H9 (cell line): ENCODE measurements at regions not wholly inside any gene's neighbourhood (a gene's known extent, or its start where the extent isn't known, plus 50 kb on each side); places are given as distances from the start of the nearest gene placed in this dataset.

Source experiments
- DNase-seq: peaks from one replicate; pipeline ENCODE4 v3.0.0-alpha.2; 2017
- H2AFZ ChIP-seq: one replicate; pipeline ENCODE4 v1.6.1; 2013; ENCODE audit warnings: mild to moderate bottlenecking, low read length, control low read depth, moderate library complexity
- H2AK5ac ChIP-seq: 2 replicates; pipeline ENCODE4 v1.6.1; 2013; ENCODE audit warnings: low read length, control low read depth, mixed read lengths; ENCODE audit not compliant: insufficient read length
- H2BK120ac ChIP-seq: one replicate; pipeline ENCODE4 v1.6.1; 2013; ENCODE audit warnings: low read depth, mild to moderate bottlenecking, low read length, control low read depth, inconsistent platforms; ENCODE audit not compliant: poor library complexity, severe bottlenecking
- H2BK12ac ChIP-seq: 2 replicates; pipeline ENCODE4 v1.6.1; 2013; ENCODE audit warnings: low read length, control low read depth, mixed read lengths, low read depth; ENCODE audit not compliant: insufficient read length
- H2BK15ac ChIP-seq: 2 replicates; pipeline ENCODE4 v1.6.1; 2013; ENCODE audit warnings: low read depth, low read length, control low read depth
- H2BK20ac ChIP-seq: one replicate; pipeline ENCODE4 v1.6.1; 2013; ENCODE audit warnings: low read depth, mild to moderate bottlenecking, low read length, control low read depth, inconsistent platforms; ENCODE audit not compliant: poor library complexity, severe bottlenecking
- H2BK5ac ChIP-seq: 2 replicates; pipeline ENCODE4 v1.6.1; 2013; ENCODE audit warnings: low read length, control low read depth, mixed read lengths; ENCODE audit not compliant: insufficient read length
- H3K14ac ChIP-seq: 2 replicates; pipeline ENCODE4 v1.6.1; 2013; ENCODE audit warnings: low read length, control low read depth; ENCODE audit not compliant: insufficient read depth
- H3K18ac ChIP-seq: 2 replicates; pipeline ENCODE4 v1.6.1; 2013; ENCODE audit warnings: low read depth, mild to moderate bottlenecking, mixed read lengths, low read length, control low read depth; ENCODE audit not compliant: insufficient read length
- H3K23ac ChIP-seq: 2 replicates; pipeline ENCODE4 v1.6.1; 2013; ENCODE audit warnings: low read length, control low read depth, mixed read lengths, low read depth; ENCODE audit not compliant: insufficient read length
- H3K23me2 ChIP-seq: 2 replicates; pipeline ENCODE4 v1.6.1; 2013; ENCODE audit warnings: low read depth, mild to moderate bottlenecking, mixed read lengths, low read length, control low read depth; ENCODE audit not compliant: insufficient read length, poor library complexity, severe bottlenecking
- H3K27ac ChIP-seq: 2 replicates; pipeline ENCODE4 v1.5.1; 2013; ENCODE audit warnings: low read length, control low read depth, mixed read lengths, low read depth; ENCODE audit not compliant: insufficient read length
- H3K27me3 ChIP-seq: 2 replicates; pipeline ENCODE4 v1.6.1; 2013; ENCODE audit warnings: low read length, control low read depth, inconsistent platforms; ENCODE audit not compliant: insufficient read depth
- H3K4ac ChIP-seq: 2 replicates; pipeline ENCODE4 v1.6.1; 2013; ENCODE audit warnings: low read depth, mild to moderate bottlenecking, control low read depth, inconsistent platforms, low read length, moderate library complexity
- H3K4me1 ChIP-seq: 2 replicates; pipeline ENCODE4 v1.6.1; 2013; ENCODE audit warnings: low read length, control low read depth, inconsistent platforms; ENCODE audit not compliant: insufficient read depth
- H3K4me2 ChIP-seq: 2 replicates; pipeline ENCODE4 v1.6.1; 2013; ENCODE audit warnings: low read length, control low read depth, mixed read lengths; ENCODE audit not compliant: insufficient read length, insufficient read depth
- H3K56ac ChIP-seq: 2 replicates; pipeline ENCODE4 v1.6.1; 2013; ENCODE audit warnings: low read depth, mild to moderate bottlenecking, mixed read lengths, low read length, control low read depth; ENCODE audit not compliant: insufficient read length
- H3K79me1 ChIP-seq: 2 replicates; pipeline ENCODE4 v1.6.1; 2013; ENCODE audit warnings: low read depth, mild to moderate bottlenecking, moderate library complexity, low read length, control low read depth, inconsistent platforms; ENCODE audit not compliant: insufficient read depth, poor library complexity, severe bottlenecking
- H3K79me2 ChIP-seq: 2 replicates; pipeline ENCODE4 v1.6.1; 2013; ENCODE audit warnings: low read length, control low read depth, inconsistent platforms; ENCODE audit not compliant: insufficient read depth
- H3K9ac ChIP-seq: 2 replicates; pipeline ENCODE4 v1.6.1; 2013; ENCODE audit warnings: low read length, control low read depth, mixed read lengths; ENCODE audit not compliant: insufficient read length; ENCODE audit errors: extremely low read depth
- H3K9me3 ChIP-seq: one replicate; pipeline ENCODE4 v1.6.1; 2013; ENCODE audit warnings: low read depth, low read length, inconsistent platforms; ENCODE audit not compliant: control insufficient read depth
- H3T11ph ChIP-seq: one replicate; pipeline ENCODE4 v1.6.1; 2013; ENCODE audit warnings: mild to moderate bottlenecking, low read length, control low read depth, inconsistent platforms
- H4K20me1 ChIP-seq: one replicate; pipeline ENCODE4 v1.6.1; 2013; ENCODE audit not compliant: control insufficient read depth, insufficient read length, insufficient read depth
- H4K5ac ChIP-seq: 2 replicates; pipeline ENCODE4 v1.6.1; 2013; ENCODE audit warnings: low read depth, mild to moderate bottlenecking, mixed read lengths, low read length, control low read depth; ENCODE audit not compliant: insufficient read length
- H4K8ac ChIP-seq: replicated peaks from 2 replicates; pipeline ENCODE4 v1.6.1; 2013; ENCODE audit warnings: low read length, control low read depth, mixed read lengths, low read depth; ENCODE audit not compliant: insufficient read length
- H4K91ac ChIP-seq: 2 replicates; pipeline ENCODE4 v1.6.1; 2013; ENCODE audit warnings: low read depth, mild to moderate bottlenecking, moderate library complexity, mixed read lengths, low read length, control low read depth; ENCODE audit not compliant: insufficient read length
- H3K27ac Mint-ChIP-seq, 3 experiments: 2 replicates in 2 of 3; 3 replicates in 1 of 3; pipeline ENCODE4 v1.8.0; 2020 to 2021; ENCODE audit warnings: mixed read lengths in 3 of 3, mild to moderate bottlenecking in 1 of 3, moderate library complexity in 1 of 3
- H3K27me3 Mint-ChIP-seq: 2 replicates; pipeline ENCODE4 v1.8.0; 2021; ENCODE audit warnings: low read depth, mild to moderate bottlenecking, moderate library complexity, mixed read lengths
- H3K36me3 Mint-ChIP-seq, 3 experiments: 2 replicates in 2 of 3; 3 replicates in 1 of 3; pipeline ENCODE4 v1.8.0; 2020 to 2021; ENCODE audit warnings: low read depth in 3 of 3, mixed read lengths in 3 of 3; ENCODE audit not compliant: insufficient read depth in 1 of 3
- H3K4me1 Mint-ChIP-seq, 2 experiments: 2 replicates each; pipeline ENCODE4 v1.8.0; 2020; ENCODE audit warnings: mixed read lengths in 2 of 2
- H3K4me3 Mint-ChIP-seq, 2 experiments: 2 replicates in 1 of 2; 3 replicates in 1 of 2; pipeline ENCODE4 v1.8.0; 2020 to 2021; ENCODE audit warnings: mild to moderate bottlenecking in 2 of 2, mixed read lengths in 2 of 2, moderate library complexity in 1 of 2
- H3K9me3 Mint-ChIP-seq, 2 experiments: 2 replicates in 1 of 2; 3 replicates in 1 of 2; pipeline ENCODE4 v1.8.0; 2020; ENCODE audit warnings: mild to moderate bottlenecking in 2 of 2, mixed read lengths in 2 of 2, moderate library complexity in 1 of 2
- CTCF ChIP-seq: fragments of 200-600 bp; sonication (generic); conservative IDR thresholded peaks from 3 replicates; pipeline ENCODE4 v1.8.0; 2021; ENCODE audit warnings: antibody characterized with exemption, mild to moderate bottlenecking
- WGBS: extraction: QIAGEN DNeasy Blood & Tissue Kit; methylation state at CpG from one replicate; pipeline ENCODE4 v1.1.7; 2013; ENCODE audit warnings: missing lambda C conversion rate, low lambda C conversion rate, mixed read lengths; ENCODE audit not compliant: insufficient read length; ENCODE audit errors: extremely low coverage; 5-methylcytosine and 5-hydroxymethylcytosine counted together

- Histone ChIP-seq H3K79me1 (no peaks in the 10 kb centered on the region), H2BK20ac (no peak overlapping the region), H3K56ac (no peak overlapping the region), H2BK120ac (no peak overlapping the region), H2AK5ac (no peak overlapping the region), H4K20me1 (no peaks in the 10 kb centered on the region), H3K27ac (no peak overlapping the region), H3K4me2 (no peak overlapping the region), H4K5ac (no peak overlapping the region), H2BK15ac (no peak overlapping the region), H3K23me2 (no peaks in the 10 kb centered on the region), H3K4ac (no peak overlapping the region), H3K27me3 (no peaks in the 10 kb centered on the region), H2BK12ac (no peak overlapping the region), H3K18ac (no peak overlapping the region), H3K23ac (no peak overlapping the region), H3K79me2 (no peaks in the 10 kb centered on the region), H3K4me1 (no peaks in the 10 kb centered on the region), H3T11ph (no peak overlapping the region), H2AFZ (no peak overlapping the region), H4K8ac (no peak overlapping the region), H3K14ac (no peak overlapping the region), H2BK5ac (no peak overlapping the region), H3K9me3 (no peaks in the 10 kb centered on the region), H3K9ac (no peak overlapping the region), H4K91ac (no peak overlapping the region)
- no peak overlapping the region for H3K27ac Mint-ChIP-seq
- H3K27me3 Mint-ChIP-seq: no peaks in the 10 kb centered on the region
- no peak overlapping the region for H3K4me3 Mint-ChIP-seq
- no peak for TF ChIP-seq CTCF
- WGBS: no CpG with 5 or more reads among the region's 2 CpGs
- no peak for DNase-seq
- H3K36me3 Mint-ChIP-seq: no peaks in the 10 kb centered on the region
- H3K4me1 Mint-ChIP-seq: no peaks in the 10 kb centered on the region
- H3K9me3 Mint-ChIP-seq: no peaks in the 10 kb centered on the region
These were observed 229.6 kb upstream of the TPK1 start for GRCh38 chr7:145065473-145065872.
